HG03571 (cell line): ENCODE measurements at regions not wholly inside any gene's neighbourhood (a gene's known extent, or its start where the extent isn't known, plus 50 kb on each side); places are given as distances from the start of the nearest gene placed in this dataset.
"Not testable (repeated sequence)": the region's sequence is repeated elsewhere in the genome, so short reads cannot be mapped to it uniquely, and the experiment has no call there.

Source experiments
- ATAC-seq: cut with Tn5 transposase; IDR thresholded peaks from one replicate; pipeline ENCODE4 v1.9.1; 2021; ENCODE audit not compliant: unreplicated experiment

DNA sequence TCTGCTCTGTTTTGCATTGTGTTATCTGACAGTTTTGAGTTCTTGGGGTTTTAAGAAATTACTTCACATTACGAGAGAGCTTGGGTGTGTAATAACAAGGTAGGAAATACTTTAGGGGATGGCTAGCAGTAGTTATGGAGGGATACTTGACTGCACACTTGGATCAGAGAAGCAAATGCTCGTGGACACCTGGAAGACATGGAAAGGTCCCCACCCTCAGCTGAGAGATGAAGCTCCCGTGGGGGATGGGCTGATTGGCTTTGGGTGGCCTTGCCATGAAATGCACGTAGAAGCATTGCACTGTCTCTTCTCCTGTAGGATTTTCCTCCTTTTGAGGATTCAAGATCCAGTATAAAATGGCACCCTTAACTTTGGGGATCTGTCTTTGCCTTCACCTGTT lies 61.5 kb upstream of the UNC93A start:
- no peak for ATAC-seq

- no peak for ATAC-seq
Measured at GRCh38 chr6:167230288-167230687, 60.8 kb upstream of the UNC93A start.

DNA sequence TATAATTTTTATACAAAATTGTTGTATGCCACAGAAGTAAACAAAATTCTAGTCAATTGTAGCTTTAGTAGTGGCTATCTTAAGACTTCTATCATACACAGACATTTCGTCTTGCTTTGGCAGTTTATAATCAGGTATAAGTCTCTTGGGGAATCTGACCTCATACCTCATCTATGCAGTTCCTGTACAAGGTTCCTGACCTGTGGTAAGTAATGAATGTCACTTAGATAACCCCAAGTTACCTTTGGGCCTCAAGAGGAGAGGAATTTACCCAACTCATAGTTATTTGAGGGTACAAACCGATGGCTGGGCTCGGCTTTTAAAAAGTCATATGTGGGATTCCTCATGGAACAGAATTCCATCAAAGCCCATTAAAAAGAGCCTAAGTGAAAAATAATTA lies 58.8 kb upstream of the UNC93A start:
- ATAC-seq = no peak

DNA sequence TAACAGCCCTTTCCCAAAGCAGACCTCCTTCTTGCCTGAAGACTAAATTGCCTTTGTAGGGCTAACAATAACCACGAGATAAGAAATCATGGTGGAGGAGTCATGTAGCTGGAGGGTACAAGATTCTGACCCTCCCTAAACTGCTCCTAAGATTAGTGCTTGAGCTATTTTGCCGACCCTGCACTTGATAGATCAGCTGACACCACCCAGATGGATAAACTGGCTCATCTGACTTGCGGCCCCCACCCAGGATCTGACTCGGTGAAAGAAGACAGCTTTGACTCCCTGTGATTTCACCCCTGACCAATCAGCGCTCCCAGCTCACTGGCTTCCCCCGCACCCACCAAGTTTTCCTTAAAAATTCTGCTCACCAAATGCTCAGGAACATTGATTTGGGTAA lies 57.6 kb upstream of the UNC93A start:
- ATAC-seq = no peak

- not testable (repeated sequence) for ATAC-seq
Measured at GRCh38 chr6:167234576-167234975, 56.5 kb upstream of the UNC93A start.

DNA sequence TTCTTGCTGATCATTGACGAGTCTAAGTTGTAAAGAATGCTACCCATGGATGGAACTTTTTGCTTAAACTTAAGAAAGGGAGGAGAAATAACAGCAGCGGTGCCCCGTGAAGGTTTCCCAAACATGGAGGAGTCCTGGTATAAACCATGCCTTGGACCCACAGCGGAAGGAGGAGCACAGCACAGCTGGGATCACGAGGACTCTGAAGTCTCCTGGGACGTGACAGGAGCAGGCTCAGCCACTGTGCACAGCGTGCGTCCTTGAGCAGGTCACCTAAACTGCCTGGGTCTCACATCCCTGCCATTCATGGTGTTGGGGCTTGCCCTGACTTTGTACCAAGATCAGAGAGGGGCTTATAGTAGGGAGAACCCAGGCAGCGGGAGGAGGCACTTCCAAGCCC lies 56.1 kb upstream of the UNC93A start:
- no peak for ATAC-seq

GRCh38 chr6:167235421-167236238 lies 55.5 kb upstream of the UNC93A start:
- no peak for ATAC-seq

DNA sequence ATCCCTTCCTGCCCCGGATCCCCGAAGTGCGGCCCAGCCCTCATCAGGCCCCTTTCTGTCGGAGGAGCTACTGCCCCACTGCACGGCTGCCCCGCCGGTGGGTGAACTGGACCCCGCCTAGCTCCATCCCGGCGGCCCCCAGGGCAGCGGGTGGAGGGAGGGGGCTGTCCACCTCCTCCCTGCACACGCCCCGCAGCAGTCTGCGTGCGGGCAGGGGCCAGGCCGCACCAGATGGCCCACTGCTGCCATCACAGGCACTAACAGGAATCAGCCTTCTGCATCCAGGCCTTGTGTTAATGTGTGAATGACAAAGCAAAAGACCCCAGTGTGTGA lies 54.9 kb upstream of the UNC93A start:
- no peak for ATAC-seq

DNA sequence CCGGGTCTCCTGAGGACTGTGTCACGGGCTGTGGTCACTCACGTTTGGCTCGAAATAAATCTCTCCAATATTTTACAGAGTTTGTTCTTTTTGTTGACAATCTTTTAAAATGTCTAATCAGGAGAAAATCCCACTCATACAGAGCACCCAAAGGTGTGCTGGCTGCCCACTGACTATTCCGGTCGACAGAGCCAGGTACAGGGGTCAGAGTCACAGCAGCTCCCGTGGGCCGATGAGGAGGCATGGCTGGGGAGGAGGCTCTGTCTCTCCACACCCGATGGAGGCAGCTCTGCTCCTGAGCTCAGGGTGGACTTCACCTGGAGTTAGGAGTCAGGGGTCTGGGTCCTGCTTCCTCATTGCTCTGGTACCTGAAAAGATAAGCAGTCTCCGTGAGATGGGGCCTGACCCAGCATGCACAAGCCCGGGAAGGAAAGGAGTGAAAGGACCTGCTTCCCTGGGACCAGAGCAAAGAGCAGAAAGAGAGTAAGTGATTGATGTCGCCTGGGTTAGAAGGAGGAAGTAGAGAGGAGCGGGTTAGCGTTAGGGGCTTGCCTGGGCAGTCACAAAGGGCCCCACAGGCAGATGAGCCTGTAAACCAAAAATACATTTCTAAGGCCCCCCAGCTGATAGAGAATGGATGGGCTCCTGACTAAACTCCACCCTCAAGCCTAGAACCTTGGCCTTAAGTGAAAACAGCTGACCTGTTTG lies 53.5 kb upstream of the UNC93A start:
- ATAC-seq = no peak

- no peak for ATAC-seq
Measured at GRCh38 chr6:167238146-167238693, 52.9 kb upstream of the UNC93A start.

DNA sequence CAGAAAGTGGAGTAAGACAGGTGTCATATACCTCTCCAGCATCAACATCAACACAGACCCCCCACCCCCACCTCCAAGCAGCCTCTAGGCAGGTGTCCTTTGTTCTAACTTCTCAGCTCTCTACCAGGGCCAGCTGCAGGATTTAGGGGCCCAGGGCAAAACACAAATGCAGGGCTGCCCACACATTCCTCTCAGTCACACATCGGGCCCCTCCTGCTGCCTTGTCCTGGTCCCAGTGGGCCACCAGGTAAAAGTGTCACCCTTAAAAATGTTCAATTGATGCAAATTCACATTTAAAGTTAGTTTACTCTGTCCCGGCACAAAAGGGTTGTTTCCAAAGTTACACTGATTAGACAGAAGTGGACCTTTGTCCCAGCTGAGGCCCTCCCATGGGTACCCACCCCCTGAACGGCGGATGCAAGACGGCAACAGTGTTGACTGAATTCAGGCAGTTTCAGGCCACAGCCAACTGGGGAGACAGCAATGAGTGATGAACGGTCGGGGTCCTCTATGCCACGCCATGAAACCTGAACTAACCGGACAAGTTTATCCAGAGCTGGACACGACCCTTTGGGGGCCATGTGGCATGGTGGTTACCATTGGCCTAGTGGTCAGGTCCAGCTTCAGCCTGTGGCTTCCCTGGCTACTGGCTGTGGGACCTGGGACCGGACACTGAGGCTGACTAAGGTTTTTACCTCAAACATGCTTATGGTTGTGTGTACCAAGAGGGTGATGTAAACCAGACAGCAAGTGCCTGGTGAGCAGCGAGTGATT lies 52.2 kb upstream of the UNC93A start:
- no peak for ATAC-seq

GRCh38 chr6:167239470-167239869 lies 51.6 kb upstream of the UNC93A start:
- ATAC-seq = not testable (repeated sequence)

- no peak for ATAC-seq
Measured at GRCh38 chr6:167240034-167240541, 51.0 kb upstream of the UNC93A start.
